ENCODE measurements at regions not wholly inside any gene's neighbourhood (a gene's known extent, or its start where the extent isn't known, plus 50 kb on each side); places are given as distances from the start of the nearest gene placed in this dataset.

GRCh38 chr2:156165742-156166141 lies 166.8 kb downstream of the NR4A2 start:
- no peak for DNase-seq (ENCODE audit: extremely low read depth, low read depth, low spot score)

GRCh38 chr2:156164091-156164720 lies 168.3 kb downstream of the NR4A2 start:
- DNase-seq (ENCODE audit: extremely low read depth, low read depth, low spot score): no peak

GRCh38 chr2:156158808-156159207 lies 173.7 kb downstream of the NR4A2 start:
- no peak for DNase-seq (ENCODE audit: extremely low read depth, low read depth, low spot score)

GRCh38 chr2:156157670-156158069 lies 174.9 kb downstream of the NR4A2 start:
- DNase-seq (ENCODE audit: extremely low read depth, low read depth, low spot score): no peak

- no peak for DNase-seq (ENCODE audit: extremely low read depth, low read depth, low spot score)
These were observed 175.9 kb downstream of the NR4A2 start for GRCh38 chr2:156156580-156156979.

- no peak for DNase-seq (ENCODE audit: extremely low read depth, low read depth, low spot score)
These were observed 177.2 kb downstream of the NR4A2 start for GRCh38 chr2:156155319-156155718.

GRCh38 chr2:156151351-156151750 lies 181.2 kb downstream of the NR4A2 start:
- no peak for DNase-seq (ENCODE audit: extremely low read depth, low read depth, low spot score)

- no peak for DNase-seq (ENCODE audit: extremely low read depth, low read depth, low spot score)
These were observed 184.8 kb downstream of the NR4A2 start for GRCh38 chr2:156147594-156148330.

GRCh38 chr2:156145976-156146375 lies 186.5 kb downstream of the NR4A2 start:
- no peak for DNase-seq (ENCODE audit: extremely low read depth, low read depth, low spot score)

- DNase-seq (ENCODE audit: extremely low read depth, low read depth, low spot score): no peak
These were observed 187.1 kb downstream of the NR4A2 start for GRCh38 chr2:156145469-156145868.

- no peak for DNase-seq (ENCODE audit: extremely low read depth, low read depth, low spot score)
These were observed 196.0 kb downstream of the NR4A2 start for GRCh38 chr2:156136566-156136965.

- no peak for DNase-seq (ENCODE audit: extremely low read depth, low read depth, low spot score)
These were observed 197.6 kb downstream of the NR4A2 start for GRCh38 chr2:156134887-156135286.

GRCh38 chr2:156132941-156133340 lies 199.6 kb downstream of the NR4A2 start:
- DNase-seq (ENCODE audit: extremely low read depth, low read depth, low spot score): no peak

- DNase-seq (ENCODE audit: extremely low read depth, low read depth, low spot score): no peak
These were observed 200.4 kb downstream of the NR4A2 start for GRCh38 chr2:156132130-156132529.

- DNase-seq (ENCODE audit: extremely low read depth, low read depth, low spot score): no peak
These were observed 203.3 kb downstream of the NR4A2 start for GRCh38 chr2:156129227-156129626.

GRCh38 chr2:156125018-156125417 lies 207.5 kb downstream of the NR4A2 start:
- no peak for DNase-seq (ENCODE audit: extremely low read depth, low read depth, low spot score)

GRCh38 chr2:156124458-156124857 lies 208.1 kb downstream of the NR4A2 start:
- no peak for DNase-seq (ENCODE audit: extremely low read depth, low read depth, low spot score)

- no peak for DNase-seq (ENCODE audit: extremely low read depth, low read depth, low spot score)
These were observed 213.6 kb downstream of the NR4A2 start for GRCh38 chr2:156118753-156119416.

GRCh38 chr2:156116113-156116512 lies 216.4 kb downstream of the NR4A2 start:
- no peak for DNase-seq (ENCODE audit: extremely low read depth, low read depth, low spot score)

- no peak for DNase-seq (ENCODE audit: extremely low read depth, low read depth, low spot score)
These were observed 217.2 kb downstream of the NR4A2 start for GRCh38 chr2:156115338-156115737.

GRCh38 chr2:156112323-156112722 lies 220.2 kb downstream of the NR4A2 start:
- DNase-seq (ENCODE audit: extremely low read depth, low read depth, low spot score): no peak

- no peak for DNase-seq (ENCODE audit: extremely low read depth, low read depth, low spot score)
These were observed 221.6 kb downstream of the NR4A2 start for GRCh38 chr2:156110890-156111289.
